Neural crest cell (in vitro differentiated cells): ENCODE measurements at regions not wholly inside any gene's neighbourhood (a gene's known extent, or its start where the extent isn't known, plus 50 kb on each side); places are given as distances from the start of the nearest gene placed in this dataset.
A peak's percentile ranks its signal among the peaks of the same experiment; 100 is the strongest.

Source experiments
- DNase-seq: peaks from one replicate; pipeline ENCODE4 v3.0.0; 2021; ENCODE audit warnings: low read depth, mixed read lengths, low spot score
- H3K27ac Mint-ChIP-seq: one replicate; pipeline ENCODE4 v1.8.0; 2021; ENCODE audit warnings: mild to moderate bottlenecking, mixed read lengths; ENCODE audit not compliant: unreplicated experiment
- H3K27me3 Mint-ChIP-seq: 2 replicates; pipeline ENCODE4 v1.8.0; 2021; ENCODE audit warnings: low read depth, mild to moderate bottlenecking, mixed read lengths
- H3K36me3 Mint-ChIP-seq: 2 replicates; pipeline ENCODE4 v1.8.0; 2021; ENCODE audit warnings: low read depth, mild to moderate bottlenecking, mixed read lengths
- H3K4me1 Mint-ChIP-seq: 2 replicates; pipeline ENCODE4 v1.8.0; 2021; ENCODE audit warnings: mixed read lengths
- H3K4me3 Mint-ChIP-seq: one replicate; pipeline ENCODE4 v1.8.0; 2021; ENCODE audit warnings: mild to moderate bottlenecking, mixed read lengths
- H3K9me3 Mint-ChIP-seq: 2 replicates; pipeline ENCODE4 v1.8.0; 2021; ENCODE audit warnings: mixed read lengths
- TF ChIP-seq, protein P1 (sequence below): fragments of 200-600 bp; sonication (generic); conservative IDR thresholded peaks from 2 replicates; pipeline ENCODE4 v1.5.0; 2021; ENCODE audit warnings: antibody characterized with exemption, mild to moderate bottlenecking

DNA sequence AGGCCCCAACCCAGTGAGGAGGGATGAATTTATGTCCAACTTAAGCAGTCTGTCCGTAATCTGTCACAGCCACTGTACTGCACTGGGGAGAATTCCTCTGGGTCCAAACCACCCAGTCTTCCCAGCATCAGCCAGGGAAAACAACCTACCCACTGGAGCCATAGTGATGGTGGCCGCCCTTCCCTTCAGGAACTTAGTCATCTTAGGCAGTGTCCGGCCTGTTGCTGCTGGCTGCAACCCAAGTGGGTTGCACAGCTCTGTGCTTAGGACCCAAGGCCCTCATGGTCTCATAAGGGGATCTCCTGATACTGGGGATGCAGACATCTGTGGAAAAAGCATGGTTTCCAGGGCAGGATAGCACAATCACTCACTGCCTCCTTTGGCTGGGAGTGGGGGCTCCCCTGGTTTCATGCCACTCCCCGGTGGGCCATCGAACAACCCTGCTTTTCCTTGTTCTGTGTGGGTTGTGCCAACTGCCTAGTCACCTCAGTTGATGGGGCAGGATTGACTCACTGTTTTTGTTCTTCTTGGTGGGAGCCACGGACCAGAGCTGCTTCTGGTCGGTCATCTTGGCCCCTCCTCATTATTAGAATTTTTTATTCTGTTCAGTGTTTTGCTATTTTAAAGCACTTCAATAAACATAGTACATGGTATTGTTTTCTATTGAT, 591.9 kb downstream of the DOK5 start:
- Mint-ChIP-seq H3K4me1 (no peaks in the 10 kb centered on the region), H3K4me3 (no peak overlapping the region), H3K27ac (no peak overlapping the region), H3K36me3 (peaks cover 3% of the 10 kb centered on the region), H3K9me3 (peaks cover 18% of the 10 kb centered on the region), H3K27me3 (no peaks in the 10 kb centered on the region)
- TF ChIP-seq, protein P1, sequence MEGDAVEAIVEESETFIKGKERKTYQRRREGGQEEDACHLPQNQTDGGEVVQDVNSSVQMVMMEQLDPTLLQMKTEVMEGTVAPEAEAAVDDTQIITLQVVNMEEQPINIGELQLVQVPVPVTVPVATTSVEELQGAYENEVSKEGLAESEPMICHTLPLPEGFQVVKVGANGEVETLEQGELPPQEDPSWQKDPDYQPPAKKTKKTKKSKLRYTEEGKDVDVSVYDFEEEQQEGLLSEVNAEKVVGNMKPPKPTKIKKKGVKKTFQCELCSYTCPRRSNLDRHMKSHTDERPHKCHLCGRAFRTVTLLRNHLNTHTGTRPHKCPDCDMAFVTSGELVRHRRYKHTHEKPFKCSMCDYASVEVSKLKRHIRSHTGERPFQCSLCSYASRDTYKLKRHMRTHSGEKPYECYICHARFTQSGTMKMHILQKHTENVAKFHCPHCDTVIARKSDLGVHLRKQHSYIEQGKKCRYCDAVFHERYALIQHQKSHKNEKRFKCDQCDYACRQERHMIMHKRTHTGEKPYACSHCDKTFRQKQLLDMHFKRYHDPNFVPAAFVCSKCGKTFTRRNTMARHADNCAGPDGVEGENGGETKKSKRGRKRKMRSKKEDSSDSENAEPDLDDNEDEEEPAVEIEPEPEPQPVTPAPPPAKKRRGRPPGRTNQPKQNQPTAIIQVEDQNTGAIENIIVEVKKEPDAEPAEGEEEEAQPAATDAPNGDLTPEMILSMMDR: no peak
- DNase-seq: no peak

DNA sequence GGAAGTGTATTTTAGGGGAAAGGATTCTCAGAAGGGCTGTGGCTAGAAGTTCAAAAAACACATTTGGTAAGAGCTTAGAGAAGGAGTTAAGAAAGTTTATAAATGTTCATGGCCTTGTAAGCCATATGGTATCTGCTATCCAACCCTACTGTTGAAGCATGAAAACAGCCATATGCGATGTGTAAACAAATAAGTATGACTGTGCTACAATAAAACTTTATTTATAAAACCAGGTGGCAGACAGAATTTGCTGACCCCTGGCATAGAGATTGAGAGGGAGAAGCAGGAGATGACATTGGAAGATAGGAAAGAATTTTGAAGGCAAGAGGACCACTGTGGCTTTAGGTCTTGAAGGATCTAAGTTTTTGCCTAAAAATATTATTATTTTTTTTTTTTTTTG, 583.5 kb downstream of the DOK5 start:
- Mint-ChIP-seq H3K36me3 (no peaks in the 10 kb centered on the region), H3K27me3 (peaks cover 8% of the 10 kb centered on the region), H3K4me3 (no peak overlapping the region), H3K9me3 (peaks cover 6% of the 10 kb centered on the region), H3K4me1 (no peaks in the 10 kb centered on the region), H3K27ac (no peak overlapping the region)
- no peak for DNase-seq
- TF ChIP-seq, protein P1: no peak

DNA sequence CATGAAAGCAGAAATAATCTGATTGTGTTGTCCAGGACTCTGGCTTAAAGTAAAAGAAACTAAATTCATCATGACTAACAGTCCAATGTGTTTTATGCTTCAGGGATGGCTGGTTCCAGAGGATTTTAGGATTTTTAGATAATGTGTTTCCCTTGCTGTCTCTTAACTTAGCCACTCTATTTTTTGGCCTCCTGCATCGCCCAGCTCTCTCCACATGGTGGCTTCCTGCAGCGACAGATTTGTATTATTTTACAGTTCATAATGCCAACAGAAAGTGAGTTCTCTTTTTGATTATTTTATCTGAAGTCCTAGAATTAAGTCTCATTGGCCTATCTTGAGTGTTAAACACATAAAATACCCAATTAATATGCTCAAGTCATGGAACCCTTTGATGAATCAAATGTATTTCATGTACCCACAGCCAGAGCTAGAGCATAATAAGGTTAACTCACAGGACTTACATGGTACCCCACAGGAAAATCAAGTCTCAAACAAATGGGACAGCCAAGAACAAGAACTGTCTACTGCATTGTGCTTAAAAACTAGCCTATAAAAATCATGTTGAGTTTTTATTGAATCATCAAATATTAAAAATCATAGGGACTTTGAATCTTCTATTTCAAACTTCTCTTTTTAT, 582.5 kb downstream of the DOK5 start:
- DNase-seq: no peak
- H3K9me3 Mint-ChIP-seq: no peaks in the 10 kb centered on the region
- H3K4me3 Mint-ChIP-seq: no peak overlapping the region
- TF ChIP-seq, protein P1: peak; percentile 61
- H3K27ac Mint-ChIP-seq: no peak overlapping the region
- H3K4me1 Mint-ChIP-seq: no peaks in the 10 kb centered on the region
- no peaks in the 10 kb centered on the region for H3K36me3 Mint-ChIP-seq
- H3K27me3 Mint-ChIP-seq: peaks cover 8% of the 10 kb centered on the region

DNA sequence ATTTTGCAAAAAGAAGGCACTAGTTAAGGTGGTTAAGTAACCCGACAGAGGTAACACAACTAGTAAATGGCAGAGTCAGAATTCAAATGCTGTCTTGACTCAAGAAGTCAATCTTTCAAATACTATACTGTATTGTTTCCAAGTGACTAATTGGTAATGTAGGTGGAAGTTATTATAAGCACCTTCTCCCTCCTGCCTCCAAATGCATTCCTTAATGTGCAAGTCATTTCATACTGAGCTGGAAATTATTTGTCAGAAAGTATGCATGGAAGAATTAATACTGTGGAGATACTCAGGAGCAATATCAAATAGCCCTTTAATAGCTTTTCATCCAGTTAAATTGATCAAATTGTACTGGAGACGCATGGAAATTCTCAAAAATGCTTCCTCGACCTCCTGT, 579.1 kb downstream of the DOK5 start:
- Mint-ChIP-seq H3K4me1 (no peaks in the 10 kb centered on the region), H3K9me3 (no peaks in the 10 kb centered on the region), H3K27ac (no peak overlapping the region), H3K27me3 (peaks cover 11% of the 10 kb centered on the region), H3K4me3 (no peak overlapping the region), H3K36me3 (no peaks in the 10 kb centered on the region)
- TF ChIP-seq, protein P1: no peak
- DNase-seq: no peak

DNA sequence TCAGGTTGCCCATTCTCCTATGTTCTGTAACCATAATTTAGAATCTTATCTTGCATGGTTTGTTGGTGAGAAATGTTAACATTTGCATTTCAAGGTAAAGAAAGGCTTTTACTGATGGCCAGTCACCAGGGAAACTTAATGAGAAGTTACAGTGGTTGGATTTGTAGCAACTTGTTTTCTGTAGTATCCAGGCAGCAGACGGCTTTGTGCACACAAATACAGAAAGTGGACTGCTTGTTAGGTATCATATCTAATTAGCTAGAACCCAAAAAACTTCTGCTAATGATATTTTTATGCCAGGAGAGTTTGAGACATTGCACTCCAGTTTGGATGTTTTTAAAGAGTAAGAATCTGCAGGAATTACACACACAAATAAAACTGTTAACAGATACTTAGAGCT, 578.0 kb downstream of the DOK5 start:
- Mint-ChIP-seq H3K4me3 (no peak overlapping the region), H3K36me3 (no peaks in the 10 kb centered on the region), H3K4me1 (no peaks in the 10 kb centered on the region), H3K9me3 (no peaks in the 10 kb centered on the region), H3K27ac (no peak overlapping the region), H3K27me3 (peaks cover 11% of the 10 kb centered on the region)
- DNase-seq: no peak
- TF ChIP-seq, protein P1: no peak
